ENCODE measurements at regions not wholly inside any gene's neighbourhood (a gene's known extent, or its start where the extent isn't known, plus 50 kb on each side); places are given as distances from the start of the nearest gene placed in this dataset.
A peak's percentile ranks its signal among the peaks of the same experiment; 100 is the strongest.

- Mint-ChIP-seq H3K4me3 (no peak overlapping the region), H3K27ac (no peak overlapping the region), H3K27me3 (ENCODE audit: insufficient read depth) (peaks cover 2% of the 10 kb centered on the region), H3K4me1 (peaks cover 25% of the 10 kb centered on the region), H3K9me3 (no peaks in the 10 kb centered on the region), H3K36me3 (ENCODE audit: low read depth) (no peaks in the 10 kb centered on the region)
- H3K4me1 ChIP-seq (ENCODE audit: control insufficient read depth, insufficient read depth, low read length): peaks cover under 1% of the 10 kb centered on the region
- H3K27ac ChIP-seq (ENCODE audit: low read depth, low read length): no peak overlapping the region
- 96 to 100% methylated on average over 1 to 2 of the region's 2 CpGs for WGBS, 2 experiments (ENCODE audit: insufficient coverage in 1 of 2, insufficient read length in 1 of 2)
- DNase-seq: no peak
- H3K9me3 ChIP-seq (ENCODE audit: control insufficient read depth, low read length): no peaks in the 10 kb centered on the region
- no peak for TF ChIP-seq CTCF (conservative IDR thresholded peaks at IDR 0.05)
- no peaks in the 10 kb centered on the region for H3K27me3 ChIP-seq (ENCODE audit: control insufficient read depth, insufficient read depth, low read length, poor library complexity, severe bottlenecking)
- H3K4me3 ChIP-seq (ENCODE audit: low read length): no peak overlapping the region
- no peaks in the 10 kb centered on the region for H3K36me3 ChIP-seq (ENCODE audit: control insufficient read depth, insufficient read depth, low read length)
- no peak overlapping the region for H3K9ac ChIP-seq (ENCODE audit: extremely low read depth, low read length, poor library complexity, severe bottlenecking)
Observed at GRCh38 chr1:23632479-23633160, 59.0 kb upstream of the RPL11 start.

- Histone ChIP-seq H3K4me1 (ENCODE audit: control insufficient read depth, insufficient read depth, low read length) (no peaks in the 10 kb centered on the region), H3K36me3 (ENCODE audit: control insufficient read depth, insufficient read depth, low read length) (no peaks in the 10 kb centered on the region), H3K9ac (ENCODE audit: extremely low read depth, low read length, poor library complexity, severe bottlenecking) (no peak overlapping the region), H3K27me3 (ENCODE audit: control insufficient read depth, insufficient read depth, low read length, poor library complexity, severe bottlenecking) (no peaks in the 10 kb centered on the region), H3K27ac (ENCODE audit: low read depth, low read length) (no peak overlapping the region), H3K4me3 (ENCODE audit: low read length) (no peak overlapping the region), H3K9me3 (ENCODE audit: control insufficient read depth, low read length) (no peaks in the 10 kb centered on the region)
- Mint-ChIP-seq H3K36me3 (ENCODE audit: low read depth) (no peaks in the 10 kb centered on the region), H3K4me3 (no peak overlapping the region), H3K27ac (no peak overlapping the region), H3K27me3 (ENCODE audit: insufficient read depth) (no peaks in the 10 kb centered on the region), H3K4me1 (peaks cover 21% of the 10 kb centered on the region), H3K9me3 (no peaks in the 10 kb centered on the region)
- DNase-seq: no peak
- 82 to 85% methylated on average over 4 of the region's 4 CpGs for WGBS, 2 experiments (ENCODE audit: insufficient coverage in 1 of 2, insufficient read length in 1 of 2)
- no peak for TF ChIP-seq CTCF (conservative IDR thresholded peaks at IDR 0.05)
Observed at GRCh38 chr1:23629708-23630290, 61.8 kb upstream of the RPL11 start.

- Mint-ChIP-seq H3K36me3 (ENCODE audit: low read depth) (no peaks in the 10 kb centered on the region), H3K4me3 (peak overlapping the region; percentile 2), H3K27ac (peak overlapping the region; percentile 37), H3K9me3 (no peaks in the 10 kb centered on the region), H3K4me1 (peaks cover 18% of the 10 kb centered on the region), H3K27me3 (ENCODE audit: insufficient read depth) (peaks cover 1% of the 10 kb centered on the region)
- Histone ChIP-seq H3K4me1 (ENCODE audit: control insufficient read depth, insufficient read depth, low read length) (no peaks in the 10 kb centered on the region), H3K4me3 (ENCODE audit: low read length) (no peak overlapping the region), H3K9me3 (ENCODE audit: control insufficient read depth, low read length) (no peaks in the 10 kb centered on the region), H3K9ac (ENCODE audit: extremely low read depth, low read length, poor library complexity, severe bottlenecking) (no peak overlapping the region), H3K27me3 (ENCODE audit: control insufficient read depth, insufficient read depth, low read length, poor library complexity, severe bottlenecking) (no peaks in the 10 kb centered on the region), H3K36me3 (ENCODE audit: control insufficient read depth, insufficient read depth, low read length) (no peaks in the 10 kb centered on the region), H3K27ac (ENCODE audit: low read depth, low read length) (no peak overlapping the region)
- 66 to 75% methylated on average over 5 to 8 of the region's 8 CpGs for WGBS, 2 experiments (ENCODE audit: insufficient coverage in 1 of 2, insufficient read length in 1 of 2)
- DNase-seq: peak; percentile 75
- no peak for TF ChIP-seq CTCF (conservative IDR thresholded peaks at IDR 0.05)
Observed at GRCh38 chr1:23628951-23629387, 62.6 kb upstream of the RPL11 start.

Data from endodermal cell (in vitro differentiated cells).